RWPE2 (cell line): ENCODE measurements at regions not wholly inside any gene's neighbourhood (a gene's known extent, or its start where the extent isn't known, plus 50 kb on each side); places are given as distances from the start of the nearest gene placed in this dataset.

Source experiments
- ATAC-seq: fragments of 200-7000 bp; cut with Tn5 transposase; 3 replicates; pipeline ENCODE4 v1.9.1; 2021; ENCODE audit warnings: low read depth
- DNase-seq: peaks from one replicate; pipeline ENCODE4 v3.0.0-alpha.2; 2020; ENCODE audit warnings: low spot score
- H3K27ac ChIP-seq: fragments of 450-650 bp; 2 replicates; pipeline ENCODE4 v1.5.1; 2017; ENCODE audit warnings: mild to moderate bottlenecking; ENCODE audit not compliant: poor library complexity, severe bottlenecking
- H3K27me3 ChIP-seq: fragments of 250-450 bp; sonication (Bioruptor Pico); 2 replicates; pipeline ENCODE4 v1.5.1; 2021; ENCODE audit warnings: mild to moderate bottlenecking, moderate library complexity; ENCODE audit not compliant: insufficient read depth, poor library complexity, severe bottlenecking
- H3K36me3 ChIP-seq: fragments of 250-450 bp; sonication (Bioruptor Pico); 2 replicates; pipeline ENCODE4 v1.5.1; 2020; ENCODE audit warnings: low read depth, mild to moderate bottlenecking, moderate library complexity
- H3K4me1 ChIP-seq: fragments of 250-450 bp; sonication (Bioruptor Pico); 2 replicates; pipeline ENCODE4 v1.5.1; 2021; ENCODE audit warnings: mild to moderate bottlenecking, moderate library complexity; ENCODE audit not compliant: insufficient read depth, poor library complexity, severe bottlenecking
- H3K4me3 ChIP-seq: fragments of 250-450 bp; sonication (Bioruptor Pico); 2 replicates; pipeline ENCODE4 v1.5.1; 2021; ENCODE audit warnings: mild to moderate bottlenecking, moderate library complexity; ENCODE audit not compliant: severe bottlenecking
- H3K9me3 ChIP-seq: fragments of 250-450 bp; sonication (Bioruptor Pico); 2 replicates; pipeline ENCODE4 v1.5.1; 2021; ENCODE audit warnings: mild to moderate bottlenecking, moderate library complexity; ENCODE audit not compliant: severe bottlenecking
- CTCF ChIP-seq: fragments of 450-650 bp; IDR thresholded peaks from one replicate; pipeline ENCODE4 v1.5.1; 2017; ENCODE audit warnings: mild to moderate bottlenecking, moderate library complexity; ENCODE audit not compliant: poor library complexity, severe bottlenecking

- no peaks in the 10 kb centered on the region for H3K36me3 ChIP-seq
- no peaks in the 10 kb centered on the region for H3K9me3 ChIP-seq
- DNase-seq (no peak), ATAC-seq (no peak)
- TF ChIP-seq CTCF, result no peak
- no peaks in the 10 kb centered on the region for H3K27me3 ChIP-seq
- H3K4me3 ChIP-seq, result no peak overlapping the region
- no peak overlapping the region for H3K27ac ChIP-seq
- no peaks in the 10 kb centered on the region for H3K4me1 ChIP-seq
Measured at GRCh38 chr9:105026451-105026850, 98.5 kb upstream of the ABCA1 start.

GRCh38 chr9:105027084-105027483, 99.1 kb upstream of the ABCA1 start:
- Histone ChIP-seq H3K36me3 (no peaks in the 10 kb centered on the region), H3K27me3 (no peaks in the 10 kb centered on the region), H3K4me1 (no peaks in the 10 kb centered on the region), H3K9me3 (no peaks in the 10 kb centered on the region), H3K4me3 (no peak overlapping the region), H3K27ac (no peak overlapping the region)
- no peak for TF ChIP-seq CTCF
- ATAC-seq (no peak), DNase-seq (no peak)

- ATAC-seq, result no peak
- no peak overlapping the region for H3K4me3 ChIP-seq
Measured at GRCh38 chr9:105030285-105030684, 102.3 kb upstream of the ABCA1 start.

DNA sequence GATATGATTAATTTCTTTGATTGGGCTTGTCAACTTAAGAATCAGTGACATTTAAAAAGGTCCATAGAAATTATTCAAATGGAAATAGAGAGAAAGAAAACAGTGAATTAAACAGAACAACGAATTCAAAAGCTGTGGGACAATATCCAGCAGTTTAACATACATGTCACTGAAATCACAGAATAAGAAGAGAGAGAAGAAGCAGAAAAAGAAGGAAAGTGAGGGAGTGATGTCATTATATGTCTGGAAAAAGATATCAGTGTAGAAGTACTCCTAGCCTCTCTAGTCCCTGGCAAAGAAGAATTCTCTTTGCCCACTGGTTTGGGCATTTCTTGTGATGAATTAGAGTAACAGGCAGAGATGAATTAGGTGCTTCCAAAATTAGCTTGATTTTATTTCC, 109.2 kb upstream of the ABCA1 start:
- H3K27ac ChIP-seq, result no peak overlapping the region
- H3K9me3 ChIP-seq, result no peaks in the 10 kb centered on the region
- TF ChIP-seq CTCF, result no peak
- no peak for ATAC-seq
- H3K4me3 ChIP-seq, result no peak overlapping the region
- no peaks in the 10 kb centered on the region for H3K27me3 ChIP-seq
- DNase-seq, result no peak
- no peaks in the 10 kb centered on the region for H3K36me3 ChIP-seq
- H3K4me1 ChIP-seq, result no peaks in the 10 kb centered on the region

More at GRCh38 chr9:105030285-105030684, 102.3 kb upstream of the ABCA1 start:
- Histone ChIP-seq H3K4me1 (no peaks in the 10 kb centered on the region), H3K27me3 (no peaks in the 10 kb centered on the region), H3K27ac (no peak overlapping the region), H3K36me3 (no peaks in the 10 kb centered on the region), H3K9me3 (no peaks in the 10 kb centered on the region)
- TF ChIP-seq CTCF, result no peak
- no peak for DNase-seq

DNA sequence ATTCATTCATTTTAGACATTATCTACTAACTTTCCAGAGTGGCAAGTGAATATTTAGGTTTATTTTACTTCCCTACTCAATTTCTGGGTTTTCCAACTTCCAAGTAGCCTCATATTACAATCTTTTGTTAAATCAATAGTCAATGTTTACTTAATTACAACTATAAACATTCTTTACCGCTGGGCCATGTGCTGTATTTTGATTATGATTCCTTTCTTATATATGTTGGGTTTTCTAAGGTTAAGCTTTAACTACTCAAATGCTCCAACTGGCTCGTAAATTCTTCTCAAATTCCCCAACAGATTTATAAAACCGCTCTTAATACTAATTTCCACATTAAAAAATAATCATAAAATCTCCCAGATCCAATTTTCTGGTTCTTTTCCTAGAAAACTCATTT, 110.1 kb upstream of the ABCA1 start:
- Histone ChIP-seq H3K36me3 (no peaks in the 10 kb centered on the region), H3K4me1 (no peaks in the 10 kb centered on the region), H3K27ac (no peak overlapping the region), H3K9me3 (no peaks in the 10 kb centered on the region), H3K4me3 (no peak overlapping the region), H3K27me3 (no peaks in the 10 kb centered on the region)
- ATAC-seq, result no peak
- no peak for TF ChIP-seq CTCF
- DNase-seq, result no peak
